Transverse colon (tissue), 4 donors: ENCODE measurements at regions not wholly inside any gene's neighbourhood (a gene's known extent, or its start where the extent isn't known, plus 50 kb on each side); places are given as distances from the start of the nearest gene placed in this dataset.

Experiments used
- DNase-seq: peaks from one replicate; pipeline ENCODE4 v3.0.0-alpha.2; 2019
- H3K27ac ChIP-seq, 4 donors: fragments of 200-600 bp; sonication (generic); 2 replicates each; pipeline ENCODE4 v1.5.1; 2016 to 2018; ENCODE audit warnings: inconsistent platforms in 4 of 4
- H3K27me3 ChIP-seq: fragments of 200-600 bp; sonication (generic); 2 replicates; pipeline ENCODE4 v1.5.1; 2017; ENCODE audit warnings: inconsistent platforms
- H3K36me3 ChIP-seq, 4 donors: fragments of 200-600 bp; sonication (generic); 2 replicates each; pipeline ENCODE4 v1.5.1; 2017 to 2019; ENCODE audit warnings: inconsistent platforms in 4 of 4
- H3K4me1 ChIP-seq, 4 donors: fragments of 200-600 bp; sonication (generic); 2 replicates each; pipeline ENCODE4 v1.5.1; 2017 to 2020; ENCODE audit warnings: inconsistent platforms in 4 of 4
- H3K4me3 ChIP-seq, 4 donors: fragments of 200-600 bp; sonication (generic); 1 replicate in 1 of 4; 2 replicates in 3 of 4; pipeline versions ENCODE4 v1.5.1 to v1.6.1; 2017 to 2019; ENCODE audit warnings: inconsistent platforms in 4 of 4
- H3K9me3 ChIP-seq, 2 donors: fragments of 200-600 bp; sonication (generic); 2 replicates each; pipeline ENCODE4 v1.5.1; 2017 to 2019; ENCODE audit warnings: inconsistent platforms in 2 of 2
- CTCF ChIP-seq, 5 experiments: fragments of 200-600 bp in 3 of 5; fragments of 450-650 bp in 2 of 5; sonication (generic) in 3 of 5; IDR thresholded peaks; 1 replicate in 2 of 5; 2 replicates in 3 of 5; pipeline ENCODE4 v1.5.1; 2016 to 2017; ENCODE audit warnings: antibody characterized with exemption in 5 of 5, inconsistent platforms in 3 of 5, mild to moderate bottlenecking in 2 of 5, moderate library complexity in 1 of 5
- EP300 ChIP-seq: sonication (generic); formaldehyde crosslinking; IDR thresholded peaks from one replicate; pipeline ENCODE4 v1.6.1; 2017; ENCODE audit warnings: antibody characterized with exemption, low read depth
- POLR2A ChIP-seq: fragments of 450-650 bp; IDR thresholded peaks from one replicate; pipeline ENCODE4 v1.6.1; 2016; ENCODE audit warnings: antibody characterized with exemption, mild to moderate bottlenecking, moderate library complexity
- POLR2AphosphoS5 ChIP-seq, 3 donors: sonication (generic); formaldehyde crosslinking; IDR thresholded peaks; one replicate each; pipeline ENCODE4 v1.6.1; 2016; ENCODE audit warnings: antibody characterized with exemption in 3 of 3
- WGBS, 2 donors: methylation state at CpG; one replicate each; pipeline ENCODE4 v1.1.5; 2018; ENCODE audit warnings: low coverage in 1 of 2; 5-methylcytosine and 5-hydroxymethylcytosine counted together
- in situ Hi-C, 4 donors: fragments of 200-750 bp; cut with MboI; loops; one replicate each; pipeline versions ENCODE4 v1.15.0 to v1.15.1; 2017; ENCODE audit warnings: low sequenced_read_pairs in 3 of 4, low pct_ligation_motif_present in 1 of 4, low pct_unique_long_range_greater_than_20kb in 1 of 4
- intact Hi-C: fragments of 100-400 bp; cut with DNase I; formaldehyde crosslinking; loops from one replicate; pipeline ENCODE4 v1.15.1; 2023; ENCODE audit warnings: low total_unique reads

GRCh38 chr11:88390254-88390653, 52.7 kb upstream of the CTSC start:
- in situ Hi-C loops, result no loop called here
- Histone ChIP-seq H3K27me3 (no peaks in the 10 kb centered on the region), H3K27ac (no peak overlapping the region)

GRCh38 chr11:88387957-88388356, 50.4 kb upstream of the CTSC start:
- in situ Hi-C loops (no loop called here), intact Hi-C loops (no loop called here)
- TF ChIP-seq POLR2AphosphoS5 (IDR thresholded peaks at IDR 0.05) (no peak), CTCF (IDR thresholded peaks at IDR 0.05) (no peak), POLR2A (no peak), EP300 (no peak)
- Histone ChIP-seq H3K27ac (no peak overlapping the region), H3K9me3 (no peaks in the 10 kb centered on the region), H3K27me3 (no peaks in the 10 kb centered on the region), H3K4me1 (peaks cover 0 to 4% (median 0%) of the 10 kb centered on the region in 4 donors), H3K36me3 (no peaks in the 10 kb centered on the region), H3K4me3 (no peak overlapping the region)
- DNase-seq, result no peak

More at GRCh38 chr11:88390254-88390653, 52.7 kb upstream of the CTSC start:
- no peaks in the 10 kb centered on the region for H3K36me3 ChIP-seq
- intact Hi-C loops, result no loop called here
- DNase-seq, result no peak
- H3K9me3 ChIP-seq, result no peaks in the 10 kb centered on the region
- no peaks in the 10 kb centered on the region for H3K4me1 ChIP-seq
- no peak overlapping the region for H3K4me3 ChIP-seq
- TF ChIP-seq EP300, result no peak
- TF ChIP-seq CTCF (IDR thresholded peaks at IDR 0.05), result no peak
- no peak for TF ChIP-seq POLR2AphosphoS5 (IDR thresholded peaks at IDR 0.05)
- TF ChIP-seq POLR2A, result no peak
- WGBS, 2 donors, result 90 to 93% methylated on average over 1 of the region's 1 CpG
